GM23338 (cell line): ENCODE measurements at regions not wholly inside any gene's neighbourhood (a gene's known extent, or its start where the extent isn't known, plus 50 kb on each side); places are given as distances from the start of the nearest gene placed in this dataset.

Experiments
- ATAC-seq: fragments of 200-7000 bp; cut with Tn5 transposase; 3 replicates; pipeline ENCODE4 v1.9.1; 2020
- DNase-seq: peaks from one replicate; pipeline ENCODE4 v3.0.0-alpha.2; 2015; ENCODE audit warnings: low spot score
- H2AFZ ChIP-seq: fragments of 200-600 bp; sonication (generic); 2 replicates; pipeline ENCODE4 v1.8.0; 2016; ENCODE audit warnings: antibody characterized with exemption, mild to moderate bottlenecking, moderate library complexity
- H3F3A ChIP-seq: fragments of 200-600 bp; sonication (generic); replicated peaks from 2 replicates; pipeline ENCODE4 v1.8.0; 2017; ENCODE audit warnings: antibody characterized with exemption, mixed run types, low read depth
- H3K27ac ChIP-seq: fragments of 200-600 bp; sonication (generic); 2 replicates; pipeline ENCODE4 v1.6.1; 2016; ENCODE audit warnings: low read depth
- H3K27me3 ChIP-seq: fragments of 200-600 bp; sonication (generic); 2 replicates; pipeline ENCODE4 v1.8.0; 2016; ENCODE audit warnings: mild to moderate bottlenecking, mixed run types, moderate library complexity; ENCODE audit not compliant: insufficient read depth
- H3K36me3 ChIP-seq: fragments of 200-600 bp; sonication (generic); 2 replicates; pipeline ENCODE4 v1.8.0; 2016; ENCODE audit warnings: mild to moderate bottlenecking; ENCODE audit not compliant: insufficient read depth
- H3K4me1 ChIP-seq: fragments of 200-600 bp; sonication (generic); 2 replicates; pipeline ENCODE4 v1.8.0; 2016; ENCODE audit warnings: mild to moderate bottlenecking, moderate library complexity; ENCODE audit not compliant: insufficient read depth
- H3K4me2 ChIP-seq: fragments of 200-600 bp; sonication (generic); 2 replicates; pipeline ENCODE4 v1.7.1; 2017; ENCODE audit warnings: mixed run types
- H3K4me3 ChIP-seq: fragments of 200-600 bp; sonication (generic); 2 replicates; pipeline ENCODE4 v1.6.1; 2016; ENCODE audit warnings: mixed run types
- H3K79me2 ChIP-seq: fragments of 200-600 bp; sonication (generic); replicated peaks from 2 replicates; pipeline ENCODE4 v1.8.0; 2017; ENCODE audit warnings: mild to moderate bottlenecking; ENCODE audit not compliant: insufficient read depth
- H3K9me2 ChIP-seq: fragments of 200-600 bp; sonication (generic); 2 replicates; pipeline ENCODE4 v1.8.0; 2017; ENCODE audit not compliant: insufficient read depth
- H4K20me1 ChIP-seq: fragments of 200-600 bp; sonication (generic); replicated peaks from 2 replicates; pipeline ENCODE4 v1.8.0; 2017; ENCODE audit warnings: mild to moderate bottlenecking; ENCODE audit not compliant: insufficient read depth
- H3K27ac Mint-ChIP-seq: 2 replicates; pipeline ENCODE4 v1.8.0; 2020; ENCODE audit warnings: inconsistent platforms, mild to moderate bottlenecking, moderate library complexity, mixed read lengths
- H3K27me3 Mint-ChIP-seq: 3 replicates; pipeline ENCODE4 v1.8.0; 2022; ENCODE audit warnings: low read depth, mild to moderate bottlenecking, moderate library complexity, mixed read lengths, inconsistent platforms; ENCODE audit not compliant: insufficient read depth, poor library complexity
- H3K36me3 Mint-ChIP-seq: 3 replicates; pipeline ENCODE4 v1.8.0; 2021; ENCODE audit warnings: low read depth, mild to moderate bottlenecking, inconsistent platforms, moderate library complexity, mixed read lengths
- H3K4me1 Mint-ChIP-seq: 3 replicates; pipeline ENCODE4 v1.8.0; 2020; ENCODE audit warnings: mild to moderate bottlenecking, inconsistent platforms, mixed read lengths
- H3K4me3 Mint-ChIP-seq: 3 replicates; pipeline ENCODE4 v1.8.0; 2021; ENCODE audit warnings: moderate library complexity, mild to moderate bottlenecking, inconsistent platforms, mixed read lengths
- H3K9me3 Mint-ChIP-seq: 3 replicates; pipeline ENCODE4 v1.8.0; 2020; ENCODE audit warnings: moderate library complexity, mild to moderate bottlenecking, inconsistent platforms, mixed read lengths
- EZH2 ChIP-seq: fragments of 200-600 bp; sonication (generic); IDR thresholded peaks from one replicate; pipeline ENCODE4 v1.8.0; 2017; ENCODE audit warnings: antibody characterized with exemption, mild to moderate bottlenecking, low read depth; ENCODE audit not compliant: unreplicated experiment
- EZH2phosphoT487 ChIP-seq: fragments of 200-600 bp; sonication (generic); IDR thresholded peaks from one replicate; pipeline ENCODE4 v1.8.1; 2018; ENCODE audit warnings: antibody characterized with exemption; ENCODE audit not compliant: unreplicated experiment
- NANOG ChIP-seq: IDR thresholded peaks from 2 replicates; pipeline ENCODE4 v1.6.1; 2016; ENCODE audit warnings: antibody characterized with exemption, borderline replicate concordance
- STAT1 ChIP-seq: IDR thresholded peaks from one replicate; pipeline ENCODE4 v1.6.1; 2016; ENCODE audit warnings: antibody characterized with exemption; ENCODE audit not compliant: unreplicated experiment
- ZNF114 ChIP-seq: fragments of 250-450 bp; sonication (Bioruptor Pico); IDR thresholded peaks from 2 replicates; pipeline ENCODE4 v1.5.0; 2020; ENCODE audit warnings: mild to moderate bottlenecking, moderate library complexity
- ZNF331 ChIP-seq: fragments of 250-450 bp; sonication (Bioruptor Pico); IDR thresholded peaks from 2 replicates; pipeline ENCODE4 v1.5.0; 2020; ENCODE audit warnings: low read depth, mild to moderate bottlenecking, moderate library complexity
- TF ChIP-seq, protein P1 (sequence below): fragments of 250-450 bp; sonication (Bioruptor Pico); IDR thresholded peaks from 2 replicates; pipeline ENCODE4 v1.5.0; 2020; ENCODE audit warnings: mild to moderate bottlenecking, moderate library complexity
- TF ChIP-seq, protein P2 (sequence below), 2 experiments: fragments of 200-600 bp in 1 of 2; sonication (generic) in 1 of 2; conservative IDR thresholded peaks; 2 replicates each; pipeline versions ENCODE4 v1.5.1 to v1.6.1; 2016 to 2017; ENCODE audit warnings: antibody characterized with exemption in 2 of 2, low read depth in 2 of 2, mild to moderate bottlenecking in 2 of 2, moderate library complexity in 1 of 2
- TF ChIP-seq, protein P3 (sequence below): IDR thresholded peaks from 2 replicates; pipeline ENCODE4 v1.6.1; 2016; ENCODE audit warnings: antibody characterized with exemption

DNA sequence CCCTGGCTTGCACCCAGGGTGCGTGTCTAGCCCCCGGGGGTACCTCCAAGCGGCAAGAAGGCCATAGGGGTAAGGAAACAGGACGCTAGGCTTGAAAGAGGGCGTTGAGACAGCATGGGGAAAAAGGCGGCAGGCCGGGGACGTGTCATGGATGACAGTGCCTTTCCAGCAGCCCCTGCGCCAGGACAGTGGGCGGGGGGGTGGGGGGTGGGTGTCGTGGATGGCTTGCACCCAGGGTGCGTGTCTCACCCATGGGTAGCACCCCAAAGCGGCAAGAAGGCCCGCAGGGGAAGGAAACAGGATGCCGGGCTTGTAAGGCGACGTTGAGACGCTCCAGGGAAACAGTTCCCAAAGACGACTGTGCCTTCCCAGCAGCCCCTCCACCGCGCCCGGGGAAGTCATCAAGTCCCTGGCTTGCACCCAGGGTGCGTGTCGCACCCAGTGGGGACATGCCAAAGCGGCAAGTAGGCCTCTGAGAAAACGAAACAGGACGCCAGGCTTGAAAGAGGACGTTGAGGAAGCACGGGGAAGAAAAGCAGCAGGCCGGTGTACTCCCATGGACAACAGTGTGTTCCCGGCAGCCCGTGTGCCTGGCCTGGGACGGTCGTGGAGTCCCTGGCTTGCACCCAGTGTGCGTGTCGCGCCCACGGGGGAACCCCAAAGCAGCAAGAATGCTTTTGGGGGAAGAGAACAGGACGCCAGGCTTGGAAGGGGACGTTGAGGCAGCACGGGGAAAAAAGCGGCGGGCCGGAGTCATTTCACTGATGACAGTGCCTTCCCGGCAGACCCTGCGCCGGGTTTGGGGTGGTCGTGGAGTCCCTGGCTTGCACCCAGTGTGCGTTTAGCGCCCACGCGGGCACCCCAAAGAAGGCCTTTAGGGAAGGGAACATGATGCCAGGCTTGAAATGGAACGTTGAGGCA is 163.5 kb upstream of the ALG10B start:
- TF ChIP-seq ZNF331 (CRISPR knock-in tag), result no peak
- TF ChIP-seq, protein P1, sequence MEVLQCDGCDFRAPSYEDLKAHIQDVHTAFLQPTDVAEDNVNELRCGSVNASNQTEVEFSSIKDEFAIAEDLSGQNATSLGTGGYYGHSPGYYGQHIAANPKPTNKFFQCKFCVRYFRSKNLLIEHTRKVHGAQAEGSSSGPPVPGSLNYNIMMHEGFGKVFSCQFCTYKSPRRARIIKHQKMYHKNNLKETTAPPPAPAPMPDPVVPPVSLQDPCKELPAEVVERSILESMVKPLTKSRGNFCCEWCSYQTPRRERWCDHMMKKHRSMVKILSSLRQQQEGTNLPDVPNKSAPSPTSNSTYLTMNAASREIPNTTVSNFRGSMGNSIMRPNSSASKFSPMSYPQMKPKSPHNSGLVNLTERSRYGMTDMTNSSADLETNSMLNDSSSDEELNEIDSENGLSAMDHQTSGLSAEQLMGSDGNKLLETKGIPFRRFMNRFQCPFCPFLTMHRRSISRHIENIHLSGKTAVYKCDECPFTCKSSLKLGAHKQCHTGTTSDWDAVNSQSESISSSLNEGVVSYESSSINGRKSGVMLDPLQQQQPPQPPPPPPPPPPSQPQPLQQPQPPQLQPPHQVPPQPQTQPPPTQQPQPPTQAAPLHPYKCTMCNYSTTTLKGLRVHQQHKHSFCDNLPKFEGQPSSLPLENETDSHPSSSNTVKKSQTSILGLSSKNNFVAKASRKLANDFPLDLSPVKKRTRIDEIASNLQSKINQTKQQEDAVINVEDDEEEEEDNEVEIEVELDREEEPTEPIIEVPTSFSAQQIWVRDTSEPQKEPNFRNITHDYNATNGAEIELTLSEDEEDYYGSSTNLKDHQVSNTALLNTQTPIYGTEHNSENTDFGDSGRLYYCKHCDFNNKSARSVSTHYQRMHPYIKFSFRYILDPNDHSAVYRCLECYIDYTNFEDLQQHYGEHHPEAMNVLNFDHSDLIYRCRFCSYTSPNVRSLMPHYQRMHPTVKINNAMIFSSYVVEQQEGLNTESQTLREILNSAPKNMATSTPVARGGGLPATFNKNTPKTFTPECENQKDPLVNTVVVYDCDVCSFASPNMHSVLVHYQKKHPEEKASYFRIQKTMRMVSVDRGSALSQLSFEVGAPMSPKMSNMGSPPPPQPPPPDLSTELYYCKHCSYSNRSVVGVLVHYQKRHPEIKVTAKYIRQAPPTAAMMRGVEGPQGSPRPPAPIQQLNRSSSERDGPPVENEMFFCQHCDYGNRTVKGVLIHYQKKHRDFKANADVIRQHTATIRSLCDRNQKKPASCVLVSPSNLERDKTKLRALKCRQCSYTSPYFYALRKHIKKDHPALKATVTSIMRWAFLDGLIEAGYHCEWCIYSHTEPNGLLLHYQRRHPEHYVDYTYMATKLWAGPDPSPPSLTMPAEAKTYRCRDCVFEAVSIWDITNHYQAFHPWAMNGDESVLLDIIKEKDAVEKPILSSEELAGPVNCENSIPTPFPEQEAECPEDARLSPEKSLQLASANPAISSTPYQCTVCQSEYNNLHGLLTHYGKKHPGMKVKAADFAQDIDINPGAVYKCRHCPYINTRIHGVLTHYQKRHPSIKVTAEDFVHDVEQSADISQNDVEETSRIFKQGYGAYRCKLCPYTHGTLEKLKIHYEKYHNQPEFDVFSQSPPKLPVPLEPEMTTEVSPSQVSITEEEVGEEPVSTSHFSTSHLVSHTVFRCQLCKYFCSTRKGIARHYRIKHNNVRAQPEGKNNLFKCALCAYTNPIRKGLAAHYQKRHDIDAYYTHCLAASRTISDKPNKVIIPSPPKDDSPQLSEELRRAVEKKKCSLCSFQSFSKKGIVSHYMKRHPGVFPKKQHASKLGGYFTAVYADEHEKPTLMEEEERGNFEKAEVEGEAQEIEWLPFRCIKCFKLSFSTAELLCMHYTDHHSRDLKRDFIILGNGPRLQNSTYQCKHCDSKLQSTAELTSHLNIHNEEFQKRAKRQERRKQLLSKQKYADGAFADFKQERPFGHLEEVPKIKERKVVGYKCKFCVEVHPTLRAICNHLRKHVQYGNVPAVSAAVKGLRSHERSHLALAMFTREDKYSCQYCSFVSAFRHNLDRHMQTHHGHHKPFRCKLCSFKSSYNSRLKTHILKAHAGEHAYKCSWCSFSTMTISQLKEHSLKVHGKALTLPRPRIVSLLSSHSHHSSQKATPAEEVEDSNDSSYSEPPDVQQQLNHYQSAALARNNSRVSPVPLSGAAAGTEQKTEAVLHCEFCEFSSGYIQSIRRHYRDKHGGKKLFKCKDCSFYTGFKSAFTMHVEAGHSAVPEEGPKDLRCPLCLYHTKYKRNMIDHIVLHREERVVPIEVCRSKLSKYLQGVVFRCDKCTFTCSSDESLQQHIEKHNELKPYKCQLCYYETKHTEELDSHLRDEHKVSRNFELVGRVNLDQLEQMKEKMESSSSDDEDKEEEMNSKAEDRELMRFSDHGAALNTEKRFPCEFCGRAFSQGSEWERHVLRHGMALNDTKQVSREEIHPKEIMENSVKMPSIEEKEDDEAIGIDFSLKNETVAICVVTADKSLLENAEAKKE (CRISPR knock-in tag), result no peak
- Histone ChIP-seq H3K27ac (no peak overlapping the region), H4K20me1 (no peaks in the 10 kb centered on the region), H3K27me3 (no peaks in the 10 kb centered on the region), H3K4me3 (no peak overlapping the region), H3K79me2 (no peaks in the 10 kb centered on the region), H3F3A (no peaks in the 10 kb centered on the region), H3K9me2 (no peaks in the 10 kb centered on the region), H3K4me1 (no peaks in the 10 kb centered on the region), H2AFZ (no peak overlapping the region), H3K36me3 (peaks cover 5% of the 10 kb centered on the region; the same call in 1 of the 2 replicates), H3K4me2 (no peak overlapping the region)
- Mint-ChIP-seq H3K27me3 (peaks cover 11% of the 10 kb centered on the region), H3K4me1 (no peaks in the 10 kb centered on the region), H3K4me3 (no peak overlapping the region), H3K27ac (no peak overlapping the region), H3K9me3 (peaks cover 98% of the 10 kb centered on the region), H3K36me3 (peaks cover 50% of the 10 kb centered on the region)
- DNase-seq (no peak), ATAC-seq (no peak)

DNA sequence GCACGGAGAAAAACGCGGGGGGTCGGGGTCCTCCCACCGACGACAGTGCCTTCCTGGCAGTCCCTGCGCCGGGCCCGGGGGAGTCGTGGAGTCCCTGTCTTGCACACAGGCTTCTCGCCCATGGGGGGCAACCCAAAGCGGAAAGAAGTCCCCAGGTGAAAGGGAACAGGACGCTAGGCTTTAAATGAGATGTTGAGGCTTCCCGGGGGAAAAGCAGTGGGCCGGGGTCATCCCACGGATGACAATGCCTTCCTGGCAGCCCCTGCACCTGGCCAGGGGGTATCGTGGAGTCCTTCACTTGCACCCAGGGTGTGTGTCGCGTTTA is 162.9 kb upstream of the ALG10B start:
- TF ChIP-seq, protein P2, sequence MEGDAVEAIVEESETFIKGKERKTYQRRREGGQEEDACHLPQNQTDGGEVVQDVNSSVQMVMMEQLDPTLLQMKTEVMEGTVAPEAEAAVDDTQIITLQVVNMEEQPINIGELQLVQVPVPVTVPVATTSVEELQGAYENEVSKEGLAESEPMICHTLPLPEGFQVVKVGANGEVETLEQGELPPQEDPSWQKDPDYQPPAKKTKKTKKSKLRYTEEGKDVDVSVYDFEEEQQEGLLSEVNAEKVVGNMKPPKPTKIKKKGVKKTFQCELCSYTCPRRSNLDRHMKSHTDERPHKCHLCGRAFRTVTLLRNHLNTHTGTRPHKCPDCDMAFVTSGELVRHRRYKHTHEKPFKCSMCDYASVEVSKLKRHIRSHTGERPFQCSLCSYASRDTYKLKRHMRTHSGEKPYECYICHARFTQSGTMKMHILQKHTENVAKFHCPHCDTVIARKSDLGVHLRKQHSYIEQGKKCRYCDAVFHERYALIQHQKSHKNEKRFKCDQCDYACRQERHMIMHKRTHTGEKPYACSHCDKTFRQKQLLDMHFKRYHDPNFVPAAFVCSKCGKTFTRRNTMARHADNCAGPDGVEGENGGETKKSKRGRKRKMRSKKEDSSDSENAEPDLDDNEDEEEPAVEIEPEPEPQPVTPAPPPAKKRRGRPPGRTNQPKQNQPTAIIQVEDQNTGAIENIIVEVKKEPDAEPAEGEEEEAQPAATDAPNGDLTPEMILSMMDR (conservative IDR thresholded peaks at IDR 0.05; ENCODE audit: low read depth in 2 of 2), result no peak
- no peak for TF ChIP-seq NANOG
- TF ChIP-seq ZNF114 (CRISPR knock-in tag), result no peak
- TF ChIP-seq EZH2phosphoT487, result no peak
- TF ChIP-seq, protein P3, sequence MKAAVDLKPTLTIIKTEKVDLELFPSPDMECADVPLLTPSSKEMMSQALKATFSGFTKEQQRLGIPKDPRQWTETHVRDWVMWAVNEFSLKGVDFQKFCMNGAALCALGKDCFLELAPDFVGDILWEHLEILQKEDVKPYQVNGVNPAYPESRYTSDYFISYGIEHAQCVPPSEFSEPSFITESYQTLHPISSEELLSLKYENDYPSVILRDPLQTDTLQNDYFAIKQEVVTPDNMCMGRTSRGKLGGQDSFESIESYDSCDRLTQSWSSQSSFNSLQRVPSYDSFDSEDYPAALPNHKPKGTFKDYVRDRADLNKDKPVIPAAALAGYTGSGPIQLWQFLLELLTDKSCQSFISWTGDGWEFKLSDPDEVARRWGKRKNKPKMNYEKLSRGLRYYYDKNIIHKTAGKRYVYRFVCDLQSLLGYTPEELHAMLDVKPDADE, result no peak
- no peak for TF ChIP-seq EZH2
- TF ChIP-seq STAT1, result no peak
- no peak for TF ChIP-seq ZNF331 (CRISPR knock-in tag)
- Mint-ChIP-seq H3K27ac (no peak overlapping the region), H3K4me3 (no peak overlapping the region), H3K9me3 (peaks cover 98% of the 10 kb centered on the region), H3K27me3 (peaks cover 8% of the 10 kb centered on the region), H3K36me3 (peaks cover 44% of the 10 kb centered on the region), H3K4me1 (no peaks in the 10 kb centered on the region)
- DNase-seq (no peak), ATAC-seq (no peak)
- Histone ChIP-seq H3K27me3 (no peaks in the 10 kb centered on the region), H3K4me2 (no peak overlapping the region), H2AFZ (no peak overlapping the region), H3K4me3 (no peak overlapping the region), H3F3A (no peaks in the 10 kb centered on the region), H3K79me2 (no peaks in the 10 kb centered on the region), H3K9me2 (no peaks in the 10 kb centered on the region), H3K4me1 (no peaks in the 10 kb centered on the region), H4K20me1 (no peaks in the 10 kb centered on the region), H3K36me3 (no peaks in the 10 kb centered on the region), H3K27ac (no peak overlapping the region)
